Adrenal gland (tissue), 9 donors: ENCODE measurements at regions not wholly inside any gene's neighbourhood (a gene's known extent, or its start where the extent isn't known, plus 50 kb on each side); places are given as distances from the start of the nearest gene placed in this dataset.

Experiments used
- DNase-seq, 7 donors: peaks; one replicate each; pipeline ENCODE4 v3.0.0-alpha.2; 2019 to 2020
- H3K27ac ChIP-seq, 5 donors: fragments of 200-600 bp; sonication (generic) in 4 of 5; 1 replicate in 3 of 5; 2 replicates in 2 of 5; pipeline versions ENCODE4 v1.5.1 to v1.8.0; 2016 to 2020; ENCODE audit warnings: mild to moderate bottlenecking in 1 of 5
- H3K27me3 ChIP-seq: fragments of 200-600 bp; 2 replicates; pipeline ENCODE4 v1.8.0; 2021
- H3K36me3 ChIP-seq, 2 donors: fragments of 200-600 bp; replicated peaks in 1 of 2; 1 replicate in 1 of 2; 2 replicates in 1 of 2; pipeline versions ENCODE4 v1.5.1 to v1.8.0; 2018 to 2022
- H3K4me1 ChIP-seq, 2 donors: fragments of 200-600 bp; replicated peaks in 1 of 2; 1 replicate in 1 of 2; 2 replicates in 1 of 2; pipeline versions ENCODE4 v1.5.1 to v1.8.0; 2018 to 2021
- H3K4me3 ChIP-seq, 4 donors: fragments of 200-600 bp; sonication (generic) in 3 of 4; one replicate each; pipeline ENCODE4 v1.5.1; 2016 to 2018
- H3K9me3 ChIP-seq, 3 donors: fragments of 200-600 bp; sonication (generic) in 1 of 3; replicated peaks in 1 of 3; 1 replicate in 2 of 3; 2 replicates in 1 of 3; pipeline versions ENCODE4 v1.5.1 to v1.8.0; 2016 to 2021
- POLR2A ChIP-seq, 2 donors: fragments of 450-650 bp; IDR thresholded peaks; one replicate each; pipeline ENCODE4 v1.6.1; 2017; ENCODE audit warnings: antibody characterized with exemption in 2 of 2, mild to moderate bottlenecking in 2 of 2, moderate library complexity in 1 of 2
- WGBS, 4 donors: extraction: QIAGEN DNeasy Blood & Tissue Kit in 2 of 4; methylation state at CpG; one replicate each; pipeline versions ENCODE4 v1.1.5 to v1.1.7; 2013 to 2017; 5-methylcytosine and 5-hydroxymethylcytosine counted together
- intact Hi-C, 2 donors: fragments of 100-400 bp; cut with DNase I; formaldehyde crosslinking; loops; one replicate each; pipeline versions ENCODE4 v1.14.1 to v1.15.0; 2022 to 2023
- TF ChIP-seq, protein P1 (sequence below), 6 experiments: fragments of 450-650 bp in 4 of 6; fragments of 200-600 bp in 2 of 6; sonication (generic) in 1 of 6; IDR thresholded peaks; 1 replicate in 5 of 6; 2 replicates in 1 of 6; pipeline versions ENCODE4 v1.5.1 to v1.8.0; 2016 to 2021; ENCODE audit warnings: antibody characterized with exemption in 6 of 6, mild to moderate bottlenecking in 2 of 6, moderate library complexity in 1 of 6
- donor health status: healthy with polysubstance abuse.
- donor health status: Bipolar disorder and iron deficiency.
- donor health status: DM: yes; HTN: yes; CAD: no.
- donor health status: DM: no; HTN: no; CAD: no.
- donor health status: DM: no; HTN: no; CAD: no.

DNA sequence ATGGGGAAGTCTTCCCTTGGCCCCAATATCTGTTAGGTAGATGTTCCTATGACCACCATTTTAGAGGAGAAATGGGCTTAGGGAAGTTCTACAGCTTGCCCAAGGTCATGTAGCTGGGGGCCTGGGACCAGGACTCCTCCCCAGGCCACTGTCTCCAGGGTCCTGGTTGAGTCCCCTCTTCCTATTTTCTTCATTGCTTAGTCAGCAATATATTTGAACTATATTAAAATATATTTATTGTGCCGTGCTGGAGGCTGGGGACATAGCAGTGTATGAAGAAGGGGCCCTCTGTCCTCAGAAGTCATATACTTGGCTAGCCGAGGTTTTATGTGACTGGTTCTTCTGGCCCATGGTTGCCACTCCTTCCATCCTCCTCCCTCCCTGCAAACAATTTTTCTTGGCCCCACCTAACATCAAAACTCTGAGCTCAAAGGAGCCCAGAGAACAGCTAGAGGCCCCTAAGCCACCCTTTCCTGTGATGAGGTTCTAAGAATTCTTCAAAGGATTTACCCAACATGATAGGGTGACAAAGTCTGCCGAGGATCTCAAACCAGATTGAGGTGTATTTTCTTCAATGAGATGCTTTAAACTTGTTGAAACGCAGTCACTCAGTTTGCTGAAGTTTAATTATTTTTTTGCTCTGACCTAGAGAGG, 121.2 kb upstream of the RASGRP1 start:
- Histone ChIP-seq H3K27ac (no peak overlapping the region), H3K36me3 (no peaks in the 10 kb centered on the region), H3K4me1 (no peaks in the 10 kb centered on the region), H3K4me3 (no peak overlapping the region), H3K9me3 (no peaks in the 10 kb centered on the region), H3K27me3 (no peaks in the 10 kb centered on the region)
- WGBS, 4 donors: 84 to 90% (median 88%) methylated on average over 4 of the region's 4 CpGs
- intact Hi-C loops: loop anchor here (10.0 kb wide), 1 partner anchor 241 kb away; no protein-coding TSS in a partner anchor
- no peak for DNase-seq
- TF ChIP-seq, protein P1, sequence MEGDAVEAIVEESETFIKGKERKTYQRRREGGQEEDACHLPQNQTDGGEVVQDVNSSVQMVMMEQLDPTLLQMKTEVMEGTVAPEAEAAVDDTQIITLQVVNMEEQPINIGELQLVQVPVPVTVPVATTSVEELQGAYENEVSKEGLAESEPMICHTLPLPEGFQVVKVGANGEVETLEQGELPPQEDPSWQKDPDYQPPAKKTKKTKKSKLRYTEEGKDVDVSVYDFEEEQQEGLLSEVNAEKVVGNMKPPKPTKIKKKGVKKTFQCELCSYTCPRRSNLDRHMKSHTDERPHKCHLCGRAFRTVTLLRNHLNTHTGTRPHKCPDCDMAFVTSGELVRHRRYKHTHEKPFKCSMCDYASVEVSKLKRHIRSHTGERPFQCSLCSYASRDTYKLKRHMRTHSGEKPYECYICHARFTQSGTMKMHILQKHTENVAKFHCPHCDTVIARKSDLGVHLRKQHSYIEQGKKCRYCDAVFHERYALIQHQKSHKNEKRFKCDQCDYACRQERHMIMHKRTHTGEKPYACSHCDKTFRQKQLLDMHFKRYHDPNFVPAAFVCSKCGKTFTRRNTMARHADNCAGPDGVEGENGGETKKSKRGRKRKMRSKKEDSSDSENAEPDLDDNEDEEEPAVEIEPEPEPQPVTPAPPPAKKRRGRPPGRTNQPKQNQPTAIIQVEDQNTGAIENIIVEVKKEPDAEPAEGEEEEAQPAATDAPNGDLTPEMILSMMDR (IDR thresholded peaks at IDR 0.05): no peak
- TF ChIP-seq POLR2A (IDR thresholded peaks at IDR 0.05): no peak

DNA sequence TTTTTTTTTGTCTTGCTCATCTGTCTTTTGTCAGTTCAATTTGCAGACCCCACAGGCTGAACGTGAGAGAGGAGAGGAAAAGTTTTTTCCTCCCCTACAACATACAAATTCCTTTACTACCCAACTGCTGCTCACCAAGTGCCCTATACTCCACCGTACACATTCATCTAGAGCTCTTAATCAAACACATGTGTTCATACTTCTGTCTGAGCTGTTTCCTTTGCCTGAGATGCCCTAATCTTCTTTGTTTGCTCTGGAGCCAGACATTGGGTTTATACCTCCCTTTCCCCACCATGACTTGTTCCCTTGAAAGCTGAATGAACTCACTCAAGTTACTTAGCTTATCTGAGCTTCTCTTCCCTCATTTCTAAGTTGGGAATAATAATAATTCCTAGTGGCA, 122.7 kb upstream of the RASGRP1 start:
- no peak for DNase-seq
- Histone ChIP-seq H3K4me1 (no peaks in the 10 kb centered on the region), H3K9me3 (no peaks in the 10 kb centered on the region), H3K4me3 (no peak overlapping the region), H3K36me3 (no peaks in the 10 kb centered on the region), H3K27ac (no peak overlapping the region), H3K27me3 (no peaks in the 10 kb centered on the region)
- TF ChIP-seq, protein P1 (IDR thresholded peaks at IDR 0.05): no peak
- 39 to 79% (median 54%) methylated on average over 2 of the region's 2 CpGs for WGBS, 4 donors
- intact Hi-C loops: loop anchor here (10.0 kb wide), 1 partner anchor 243 kb away; no protein-coding TSS in a partner anchor

DNA sequence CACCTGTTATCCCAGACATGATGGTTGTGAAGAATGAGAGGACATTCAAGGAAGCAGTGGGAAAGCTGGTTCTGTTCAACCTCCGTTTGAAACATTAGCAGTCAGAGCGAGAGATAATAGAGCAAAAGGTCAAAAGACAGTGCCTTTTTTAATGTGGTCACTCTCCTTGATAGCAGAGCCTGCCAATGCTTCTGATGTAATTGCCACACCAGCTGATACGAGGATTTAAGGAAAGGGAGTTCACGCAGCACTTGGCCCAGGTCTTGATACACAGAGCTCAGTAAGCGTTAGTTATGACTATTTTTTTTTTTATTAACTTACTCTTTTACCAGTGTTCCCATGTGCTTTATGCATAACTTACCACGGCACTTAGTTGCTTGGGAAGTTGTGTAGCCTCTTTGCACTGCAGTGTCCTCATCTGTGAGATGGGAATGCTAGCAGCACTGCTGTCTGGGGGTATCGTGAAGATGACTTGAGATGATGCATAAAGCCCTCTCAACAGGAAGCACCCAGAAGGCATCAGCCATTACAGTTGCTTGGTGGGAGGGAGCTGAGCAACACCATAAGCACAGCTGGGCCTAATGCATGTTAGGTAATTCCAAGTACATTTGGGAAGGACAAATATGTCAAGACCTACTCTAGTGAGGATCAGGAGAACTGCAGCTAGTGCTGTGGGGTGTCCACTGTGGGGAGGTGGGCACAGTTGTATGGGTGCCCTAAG, 123.3 kb upstream of the RASGRP1 start:
- Histone ChIP-seq H3K4me3 (no peak overlapping the region), H3K36me3 (no peaks in the 10 kb centered on the region), H3K27ac (no peak overlapping the region), H3K4me1 (no peaks in the 10 kb centered on the region), H3K9me3 (no peaks in the 10 kb centered on the region), H3K27me3 (no peaks in the 10 kb centered on the region)
- WGBS, 4 donors: 64 to 75% (median 65%) methylated on average over 7 of the region's 7 CpGs
- intact Hi-C loops: loop anchor here (10.0 kb wide), 1 partner anchor 243 kb away; no protein-coding TSS in a partner anchor
- TF ChIP-seq POLR2A (IDR thresholded peaks at IDR 0.05): no peak
- TF ChIP-seq, protein P1 (IDR thresholded peaks at IDR 0.05): no peak
- peak in 1 of 7 donors; percentile 5 for DNase-seq

DNA sequence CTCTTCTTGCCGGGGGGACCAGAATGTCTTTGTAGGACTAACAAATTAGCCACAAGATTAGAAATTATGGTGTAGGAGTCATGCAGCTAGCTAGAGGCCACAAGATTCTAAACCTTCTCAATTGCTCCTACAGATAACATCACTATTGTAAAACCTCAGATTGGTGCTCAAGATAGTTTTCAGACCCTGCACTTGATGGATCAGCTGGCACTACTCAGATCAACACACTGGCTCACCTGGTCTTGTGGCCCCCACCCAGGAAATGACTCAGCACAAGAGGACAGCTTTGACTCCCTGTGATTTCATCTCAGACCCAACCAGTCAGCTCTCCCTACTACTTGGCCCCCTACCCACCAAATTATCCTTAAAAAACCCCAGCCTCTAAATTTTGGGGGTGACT, 124.1 kb upstream of the RASGRP1 start:
- Histone ChIP-seq H3K27ac (no peak overlapping the region), H3K27me3 (no peaks in the 10 kb centered on the region), H3K4me3 (no peak overlapping the region), H3K9me3 (no peaks in the 10 kb centered on the region), H3K36me3 (no peaks in the 10 kb centered on the region), H3K4me1 (no peaks in the 10 kb centered on the region)
- DNase-seq: no peak
- intact Hi-C loops: loop anchor here (10.0 kb wide), 1 partner anchor 244 kb away; no protein-coding TSS in a partner anchor
- WGBS, 4 donors: 40 to 80% (median 73%) methylated on average over 1 of the region's 1 CpG
- TF ChIP-seq, protein P1 (IDR thresholded peaks at IDR 0.05): no peak
